Fibroblast of villous mesenchyme (primary cell): ENCODE measurements at regions not wholly inside any gene's neighbourhood (a gene's known extent, or its start where the extent isn't known, plus 50 kb on each side); places are given as distances from the start of the nearest gene placed in this dataset.

ENCODE experiments used
- DNase-seq: peaks from one replicate; pipeline ENCODE4 v3.0.0-alpha.2; 2010; ENCODE audit warnings: low read depth
- H3K4me3 ChIP-seq: 2 replicates; pipeline ENCODE4 v1.5.1; 2011; ENCODE audit warnings: low read depth, mild to moderate bottlenecking, low read length
- CTCF ChIP-seq: IDR thresholded peaks from 2 replicates; pipeline ENCODE4 v1.5.1; 2012; ENCODE audit warnings: low read depth, mild to moderate bottlenecking, low read length; ENCODE audit not compliant: insufficient read depth

GRCh38 chr1:198472997-198473396, 67.5 kb downstream of the ATP6V1G3 start:
- TF ChIP-seq CTCF = no peak
- no peak overlapping the region for H3K4me3 ChIP-seq
- DNase-seq = no peak

GRCh38 chr1:198472119-198472518, 68.4 kb downstream of the ATP6V1G3 start:
- DNase-seq = no peak
- H3K4me3 ChIP-seq = no peak overlapping the region
- no peak for TF ChIP-seq CTCF

GRCh38 chr1:198467907-198468306, 72.6 kb downstream of the ATP6V1G3 start:
- TF ChIP-seq CTCF = no peak
- no peak for DNase-seq
- H3K4me3 ChIP-seq = no peak overlapping the region

- no peak for DNase-seq
- no peak for TF ChIP-seq CTCF
Observed at GRCh38 chr1:198467342-198467741, 73.1 kb downstream of the ATP6V1G3 start.

GRCh38 chr1:198465201-198466144, 75.0 kb downstream of the ATP6V1G3 start:
- peak; percentile 59 for DNase-seq
- peak; percentile 64 for TF ChIP-seq CTCF
- H3K4me3 ChIP-seq = no peak overlapping the region

More at GRCh38 chr1:198467342-198467741, 73.1 kb downstream of the ATP6V1G3 start:
- H3K4me3 ChIP-seq = no peak overlapping the region

GRCh38 chr1:198463709-198464108, 76.8 kb downstream of the ATP6V1G3 start:
- TF ChIP-seq CTCF = no peak
- no peak for DNase-seq
- H3K4me3 ChIP-seq = no peak overlapping the region
